ENCODE measurements at regions not wholly inside any gene's neighbourhood (a gene's known extent, or its start where the extent isn't known, plus 50 kb on each side); places are given as distances from the start of the nearest gene placed in this dataset.

GRCh38 chr14:100655741-100656085 is 68.5 kb upstream of the BEGAIN start:
- TF ChIP-seq SIN3A (IDR thresholded peaks at IDR 0.05; ENCODE audit: borderline replicate concordance, insufficient read depth, low read length) (no peak), REST (IDR thresholded peaks at IDR 0.05; ENCODE audit: insufficient read depth in 1 of 2, low read depth in 2 of 2, low read length in 2 of 2) (no peak)

Data from PFSK-1 (cell line).